GM12865 (cell line): ENCODE measurements at regions not wholly inside any gene's neighbourhood (a gene's known extent, or its start where the extent isn't known, plus 50 kb on each side); places are given as distances from the start of the nearest gene placed in this dataset.

Source experiments
- DNase-seq: peaks from one replicate; pipeline ENCODE4 v3.0.0; 2010; ENCODE audit warnings: low read depth
- H3K4me3 ChIP-seq: 2 replicates; pipeline ENCODE4 v1.5.1; 2011; ENCODE audit warnings: mild to moderate bottlenecking, low read depth, low read length, control low read depth
- TF ChIP-seq, protein P1 (sequence below): IDR thresholded peaks from 2 replicates; pipeline ENCODE4 v1.5.1; 2011; ENCODE audit warnings: low read length, control low read depth, low read depth, inconsistent platforms; ENCODE audit not compliant: insufficient read depth; ENCODE audit errors: missing control alignments

DNA sequence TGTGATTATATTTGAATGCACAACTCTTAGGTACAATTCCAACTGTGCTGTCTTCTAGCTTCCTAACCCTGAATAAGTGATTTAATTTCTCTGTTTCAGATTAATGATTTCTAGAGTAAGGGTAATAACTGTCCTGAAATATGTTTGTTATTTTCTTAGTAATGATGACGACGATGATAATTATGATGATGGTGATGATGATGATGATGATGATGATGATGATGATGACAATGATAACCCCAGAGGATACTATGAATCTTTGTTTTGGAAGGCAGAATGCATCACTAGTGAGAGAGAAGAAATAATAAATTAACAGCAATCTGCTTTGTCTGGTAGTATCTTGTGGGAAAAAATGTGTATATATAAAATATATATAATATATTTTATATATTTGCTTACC lies 317.1 kb upstream of the CDH8 start:
- H3K4me3 ChIP-seq, result no peak overlapping the region
- TF ChIP-seq, protein P1, sequence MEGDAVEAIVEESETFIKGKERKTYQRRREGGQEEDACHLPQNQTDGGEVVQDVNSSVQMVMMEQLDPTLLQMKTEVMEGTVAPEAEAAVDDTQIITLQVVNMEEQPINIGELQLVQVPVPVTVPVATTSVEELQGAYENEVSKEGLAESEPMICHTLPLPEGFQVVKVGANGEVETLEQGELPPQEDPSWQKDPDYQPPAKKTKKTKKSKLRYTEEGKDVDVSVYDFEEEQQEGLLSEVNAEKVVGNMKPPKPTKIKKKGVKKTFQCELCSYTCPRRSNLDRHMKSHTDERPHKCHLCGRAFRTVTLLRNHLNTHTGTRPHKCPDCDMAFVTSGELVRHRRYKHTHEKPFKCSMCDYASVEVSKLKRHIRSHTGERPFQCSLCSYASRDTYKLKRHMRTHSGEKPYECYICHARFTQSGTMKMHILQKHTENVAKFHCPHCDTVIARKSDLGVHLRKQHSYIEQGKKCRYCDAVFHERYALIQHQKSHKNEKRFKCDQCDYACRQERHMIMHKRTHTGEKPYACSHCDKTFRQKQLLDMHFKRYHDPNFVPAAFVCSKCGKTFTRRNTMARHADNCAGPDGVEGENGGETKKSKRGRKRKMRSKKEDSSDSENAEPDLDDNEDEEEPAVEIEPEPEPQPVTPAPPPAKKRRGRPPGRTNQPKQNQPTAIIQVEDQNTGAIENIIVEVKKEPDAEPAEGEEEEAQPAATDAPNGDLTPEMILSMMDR, result no peak
- no peak for DNase-seq

DNA sequence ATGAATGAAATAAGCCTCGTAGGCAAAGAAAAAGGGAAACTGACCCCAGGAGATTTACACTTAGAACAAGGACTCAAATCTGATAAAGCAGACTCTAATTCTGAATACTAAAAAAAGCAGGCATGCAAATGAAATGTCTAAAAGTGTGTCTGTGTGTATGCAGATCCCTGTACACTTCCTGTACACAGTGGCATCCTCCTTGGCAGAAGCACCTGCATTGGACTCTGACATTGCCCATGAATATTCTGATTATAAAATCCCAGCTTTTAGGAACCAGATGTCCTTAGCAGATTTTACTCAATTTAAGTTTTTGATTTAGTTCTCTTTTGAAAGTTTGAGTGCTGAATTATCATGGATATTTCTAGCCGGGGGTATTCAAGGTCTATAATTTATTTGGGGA lies 306.0 kb upstream of the CDH8 start:
- no peak for DNase-seq

DNA sequence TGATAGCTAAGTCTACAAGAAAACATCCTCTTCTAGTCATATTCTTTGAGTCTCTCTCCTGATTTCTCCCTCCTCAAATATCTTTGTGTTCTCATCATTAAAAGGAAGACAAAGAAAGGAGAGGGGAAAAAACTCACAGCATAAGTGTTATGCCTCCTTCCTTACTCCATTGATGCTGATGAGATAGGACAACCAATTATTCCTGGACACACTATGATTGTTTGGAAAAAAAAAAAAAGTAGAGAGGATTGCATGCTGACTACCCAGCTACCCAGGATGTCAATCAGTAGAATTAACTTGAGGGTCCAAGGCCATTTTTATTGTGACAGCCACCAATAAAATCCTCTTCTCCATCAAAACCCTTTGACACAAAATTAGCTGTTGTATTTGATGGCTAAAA lies 299.1 kb upstream of the CDH8 start:
- no peak for DNase-seq
- TF ChIP-seq, protein P1, result no peak
- H3K4me3 ChIP-seq, result no peak overlapping the region

More for the DNA sequence above, 306.0 kb upstream of the CDH8 start:
- TF ChIP-seq, protein P1, result no peak
- no peak overlapping the region for H3K4me3 ChIP-seq

DNA sequence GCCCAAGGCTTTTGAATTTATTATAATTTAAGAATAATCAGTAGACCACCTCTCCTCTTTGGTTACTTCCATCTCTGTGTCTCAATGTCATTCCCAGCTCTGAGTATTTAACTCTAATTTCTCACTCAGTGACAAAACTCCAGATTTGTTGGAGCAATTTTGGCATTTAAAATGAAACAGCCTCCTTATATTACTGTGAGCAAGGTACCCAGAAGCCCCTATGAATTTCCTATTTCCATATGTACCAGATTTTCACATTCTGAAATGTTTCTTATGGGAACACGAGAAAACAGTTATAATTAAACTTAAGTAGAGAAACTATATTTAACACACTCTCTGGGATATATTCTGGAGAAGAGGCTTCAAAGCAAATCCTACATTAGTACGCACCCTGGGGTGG lies 285.4 kb upstream of the CDH8 start:
- no peak for DNase-seq
- H3K4me3 ChIP-seq, result no peak overlapping the region
- TF ChIP-seq, protein P1, result no peak

DNA sequence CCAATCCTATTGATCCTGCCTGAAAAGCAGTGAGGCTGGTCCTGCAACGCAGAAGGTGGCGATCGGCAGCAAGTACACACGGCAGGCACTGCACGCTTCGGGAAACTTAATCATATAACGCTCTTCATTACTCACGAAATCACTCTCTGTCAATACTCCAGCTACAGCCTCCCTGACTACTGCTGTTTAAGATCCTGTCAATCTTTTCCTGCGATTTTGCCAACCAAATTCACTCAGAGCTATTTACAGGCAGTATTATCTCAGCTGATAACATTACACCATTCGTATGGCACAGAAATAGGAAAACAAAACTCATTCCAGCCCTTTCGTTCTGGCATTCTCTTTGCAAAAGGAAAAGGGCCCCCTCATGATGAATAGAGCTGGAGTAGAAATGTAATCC lies 262.4 kb upstream of the CDH8 start:
- TF ChIP-seq, protein P1, result no peak
- no peak overlapping the region for H3K4me3 ChIP-seq
- no peak for DNase-seq

DNA sequence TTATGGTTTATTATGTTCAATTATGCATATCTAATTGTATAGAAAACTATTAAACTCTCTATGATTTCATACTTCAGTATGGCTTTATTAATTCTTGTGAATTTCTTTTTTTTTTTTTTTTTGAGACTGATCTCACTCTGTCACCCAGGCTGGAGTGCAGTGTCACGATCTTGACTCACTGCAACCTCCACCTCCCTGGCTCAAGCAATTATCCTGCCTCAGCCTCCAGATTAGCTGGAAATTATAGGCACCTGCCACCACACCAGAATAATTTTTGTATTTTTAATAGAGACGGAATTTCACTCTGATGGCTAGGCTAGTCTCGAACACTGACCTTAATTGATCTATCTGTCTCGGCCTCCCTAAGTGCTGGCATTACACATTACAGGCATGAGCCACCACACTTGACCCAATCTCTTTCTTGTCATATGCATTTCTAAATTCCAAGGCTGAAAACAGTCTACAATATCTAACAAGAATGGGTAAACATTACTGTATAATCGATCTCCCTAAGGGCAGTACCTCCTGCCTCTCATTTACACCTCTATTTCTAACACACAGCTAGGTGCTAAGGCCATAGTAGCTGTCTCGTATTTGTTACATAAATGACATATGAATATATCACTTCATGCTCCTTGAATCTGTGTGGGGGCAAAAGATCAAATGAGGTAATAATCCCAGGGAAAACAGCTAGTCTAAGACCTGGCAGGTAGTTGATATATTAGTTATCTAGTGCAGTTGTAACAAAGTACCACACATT lies 258.2 kb upstream of the CDH8 start:
- no peak overlapping the region for H3K4me3 ChIP-seq
- no peak for DNase-seq
- TF ChIP-seq, protein P1, result no peak
